SU-DHL-6 (cell line): ENCODE measurements at regions not wholly inside any gene's neighbourhood (a gene's known extent, or its start where the extent isn't known, plus 50 kb on each side); places are given as distances from the start of the nearest gene placed in this dataset.

ENCODE experiments used
- H2AFZ ChIP-seq: fragments of 200-600 bp; sonication (generic); 2 replicates; pipeline ENCODE4 v1.6.1; 2014; ENCODE audit warnings: low read depth, mild to moderate bottlenecking, moderate library complexity, mixed read lengths, antibody characterized with exemption, low read length; ENCODE audit not compliant: severe bottlenecking
- H3F3A ChIP-seq: fragments of 200-600 bp; shearing (Covaris generic); 2 replicates; pipeline ENCODE4 v1.6.0; 2016; ENCODE audit warnings: antibody characterized with exemption, mild to moderate bottlenecking; ENCODE audit not compliant: insufficient read depth
- H3K27ac ChIP-seq: fragments of 200-600 bp; sonication (generic); 2 replicates; pipeline ENCODE4 v1.5.1; 2016; ENCODE audit warnings: low read depth, mild to moderate bottlenecking, low read length, moderate library complexity, mixed read lengths
- H3K27me3 ChIP-seq: fragments of 200-600 bp; sonication (generic), shearing (Covaris generic); 2 replicates; pipeline ENCODE4 v1.6.0; 2014; ENCODE audit warnings: mild to moderate bottlenecking, low read length
- H3K36me3 ChIP-seq: fragments of 200-600 bp; sonication (generic); 2 replicates; pipeline ENCODE4 v1.6.1; 2014; ENCODE audit warnings: mild to moderate bottlenecking, low read length, mixed read lengths
- H3K4me2 ChIP-seq: fragments of 300-600, 200-600 bp; shearing (Covaris generic), sonication (generic); 2 replicates; pipeline ENCODE4 v1.6.0; 2014; ENCODE audit warnings: low read length, low read depth, mild to moderate bottlenecking; ENCODE audit not compliant: poor library complexity, severe bottlenecking
- H3K4me3 ChIP-seq: fragments of 200-600 bp; sonication (generic); 2 replicates; pipeline ENCODE4 v1.5.1; 2014; ENCODE audit warnings: antibody characterized with exemption, low read length, mild to moderate bottlenecking, mixed read lengths; ENCODE audit not compliant: insufficient read depth, poor library complexity, severe bottlenecking
- H3K79me2 ChIP-seq: fragments of 200-600 bp; sonication (generic); 2 replicates; pipeline ENCODE4 v1.6.1; 2014; ENCODE audit warnings: mild to moderate bottlenecking, low read length, moderate library complexity; ENCODE audit not compliant: insufficient read depth
- H3K9ac ChIP-seq: fragments of 200-600 bp; sonication (generic); 2 replicates; pipeline ENCODE4 v1.7.0; 2014; ENCODE audit warnings: mild to moderate bottlenecking, low read length
- H3K9me2 ChIP-seq: fragments of 200-600 bp; sonication (generic); replicated peaks from 2 replicates; pipeline ENCODE4 v1.6.1; 2014; ENCODE audit warnings: low read length; ENCODE audit not compliant: insufficient read depth
- H3K9me3 ChIP-seq: fragments of 200-600 bp; sonication (generic); 2 replicates; pipeline ENCODE4 v1.6.1; 2014; ENCODE audit warnings: low read length, mixed read lengths; ENCODE audit not compliant: insufficient read depth
- H4K20me1 ChIP-seq: fragments of 200-600 bp; sonication (generic); 2 replicates; pipeline ENCODE4 v1.6.1; 2014; ENCODE audit warnings: low read depth, mild to moderate bottlenecking, antibody characterized with exemption, low read length, moderate library complexity, mixed read lengths
- EZH2phosphoT487 ChIP-seq: fragments of 200-600 bp; sonication (generic), shearing (Covaris generic); conservative IDR thresholded peaks from 2 replicates; pipeline ENCODE4 v1.6.1; 2018; ENCODE audit warnings: mild to moderate bottlenecking, antibody characterized with exemption, low read length, moderate library complexity, mixed read lengths
- TF ChIP-seq, protein P1 (sequence below): fragments of 200-600 bp; sonication (generic); IDR thresholded peaks from one replicate; pipeline ENCODE4 v1.5.1; 2017; ENCODE audit warnings: antibody characterized with exemption, mild to moderate bottlenecking, low read length, moderate library complexity; ENCODE audit not compliant: insufficient read depth, poor library complexity, severe bottlenecking

DNA sequence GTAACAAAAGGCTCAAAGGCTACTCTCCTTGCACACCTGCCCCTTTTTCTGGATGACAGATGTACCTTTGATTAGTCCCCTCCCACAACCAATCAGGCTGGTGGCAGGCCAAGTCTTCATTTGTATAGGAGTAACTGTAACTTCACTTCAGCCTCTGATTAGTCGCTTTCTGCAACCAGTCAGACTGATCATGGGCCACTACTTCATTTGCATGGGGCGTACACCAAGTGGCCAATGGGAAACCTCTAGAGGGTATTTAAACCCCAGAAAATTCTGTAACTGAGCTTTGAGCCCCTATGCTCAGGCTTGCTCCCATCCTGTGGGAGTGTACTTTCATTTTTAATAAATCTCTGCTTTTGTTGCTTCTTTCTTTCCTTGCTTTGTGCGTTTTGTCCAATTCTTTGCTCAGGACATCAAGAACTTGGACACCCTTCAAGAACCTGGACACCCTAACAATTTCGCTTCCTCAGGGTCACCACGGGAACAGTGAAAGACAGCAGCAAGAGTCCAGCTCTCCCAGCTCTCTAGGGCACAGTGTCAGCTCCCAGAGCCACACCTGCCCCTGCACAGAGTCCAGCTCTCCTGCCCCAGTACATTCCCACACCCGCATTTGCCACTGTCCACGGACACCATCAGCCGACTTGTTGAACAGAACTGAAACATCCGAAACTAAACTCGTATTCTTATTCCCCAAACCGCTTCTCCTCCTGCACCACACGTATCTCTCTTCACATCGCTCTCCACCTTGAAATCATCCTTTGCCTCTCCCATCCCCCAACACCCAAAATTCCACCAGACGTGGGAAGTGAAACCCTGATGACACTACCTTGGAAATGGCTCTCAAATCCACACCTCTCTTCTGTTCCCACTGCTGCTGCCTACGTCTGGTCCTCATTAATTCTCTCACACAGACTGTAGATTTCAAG lies 53.4 kb downstream of the ABCC12 start:
- no peaks in the 10 kb centered on the region for H3K9me3 ChIP-seq
- H3K27ac ChIP-seq = no peak overlapping the region
- H3K9ac ChIP-seq = no peak overlapping the region
- no peak overlapping the region for H3K4me2 ChIP-seq
- H3K9me2 ChIP-seq = no peaks in the 10 kb centered on the region
- no peaks in the 10 kb centered on the region for H3K36me3 ChIP-seq
- no peak overlapping the region for H2AFZ ChIP-seq
- no peaks in the 10 kb centered on the region for H4K20me1 ChIP-seq
- no peaks in the 10 kb centered on the region for H3F3A ChIP-seq
- H3K79me2 ChIP-seq = no peaks in the 10 kb centered on the region
- TF ChIP-seq, protein P1, sequence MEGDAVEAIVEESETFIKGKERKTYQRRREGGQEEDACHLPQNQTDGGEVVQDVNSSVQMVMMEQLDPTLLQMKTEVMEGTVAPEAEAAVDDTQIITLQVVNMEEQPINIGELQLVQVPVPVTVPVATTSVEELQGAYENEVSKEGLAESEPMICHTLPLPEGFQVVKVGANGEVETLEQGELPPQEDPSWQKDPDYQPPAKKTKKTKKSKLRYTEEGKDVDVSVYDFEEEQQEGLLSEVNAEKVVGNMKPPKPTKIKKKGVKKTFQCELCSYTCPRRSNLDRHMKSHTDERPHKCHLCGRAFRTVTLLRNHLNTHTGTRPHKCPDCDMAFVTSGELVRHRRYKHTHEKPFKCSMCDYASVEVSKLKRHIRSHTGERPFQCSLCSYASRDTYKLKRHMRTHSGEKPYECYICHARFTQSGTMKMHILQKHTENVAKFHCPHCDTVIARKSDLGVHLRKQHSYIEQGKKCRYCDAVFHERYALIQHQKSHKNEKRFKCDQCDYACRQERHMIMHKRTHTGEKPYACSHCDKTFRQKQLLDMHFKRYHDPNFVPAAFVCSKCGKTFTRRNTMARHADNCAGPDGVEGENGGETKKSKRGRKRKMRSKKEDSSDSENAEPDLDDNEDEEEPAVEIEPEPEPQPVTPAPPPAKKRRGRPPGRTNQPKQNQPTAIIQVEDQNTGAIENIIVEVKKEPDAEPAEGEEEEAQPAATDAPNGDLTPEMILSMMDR = no peak
- TF ChIP-seq EZH2phosphoT487 = no peak
- H3K27me3 ChIP-seq = no peaks in the 10 kb centered on the region
- no peak overlapping the region for H3K4me3 ChIP-seq

- Histone ChIP-seq H3K9me2 (no peaks in the 10 kb centered on the region), H3K4me2 (no peak overlapping the region), H2AFZ (no peak overlapping the region), H3K9me3 (no peaks in the 10 kb centered on the region), H3K9ac (no peak overlapping the region), H4K20me1 (no peaks in the 10 kb centered on the region), H3K4me3 (no peak overlapping the region), H3K36me3 (no peaks in the 10 kb centered on the region), H3K79me2 (no peaks in the 10 kb centered on the region), H3F3A (no peaks in the 10 kb centered on the region), H3K27me3 (no peaks in the 10 kb centered on the region), H3K27ac (no peak overlapping the region)
- TF ChIP-seq, protein P1 = no peak
- no peak for TF ChIP-seq EZH2phosphoT487
Observed at GRCh38 chr16:48101069-48101674, 54.6 kb downstream of the ABCC12 start.

DNA sequence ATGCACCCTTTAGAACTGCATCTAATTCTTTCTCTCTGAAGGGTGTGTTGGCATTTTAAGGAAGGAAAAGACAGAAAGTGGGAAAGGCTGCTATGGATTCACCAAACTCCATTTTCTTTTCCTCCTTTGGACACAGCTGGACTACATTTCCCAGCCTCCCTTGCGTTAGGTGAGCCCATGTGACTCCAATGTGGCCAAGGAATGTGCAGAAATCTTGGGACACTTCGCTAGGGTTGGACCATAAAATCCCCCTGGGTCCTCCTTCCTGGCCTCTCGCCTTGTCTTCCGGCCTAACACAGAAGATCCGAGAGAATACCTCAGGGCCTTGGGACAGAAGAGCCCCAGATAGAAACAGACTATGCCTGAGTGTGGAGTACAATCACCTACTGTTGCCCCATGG lies 56.3 kb downstream of the ABCC12 start:
- H2AFZ ChIP-seq = no peak overlapping the region
- H3F3A ChIP-seq = no peaks in the 10 kb centered on the region
- H3K4me3 ChIP-seq = no peak overlapping the region
- H3K9ac ChIP-seq = no peak overlapping the region
- TF ChIP-seq, protein P1 = no peak
- no peak for TF ChIP-seq EZH2phosphoT487
- H3K27me3 ChIP-seq = no peaks in the 10 kb centered on the region
- no peaks in the 10 kb centered on the region for H3K9me3 ChIP-seq
- no peak overlapping the region for H3K4me2 ChIP-seq
- H3K79me2 ChIP-seq = no peaks in the 10 kb centered on the region
- H4K20me1 ChIP-seq = no peaks in the 10 kb centered on the region
- no peaks in the 10 kb centered on the region for H3K9me2 ChIP-seq
- no peak overlapping the region for H3K27ac ChIP-seq
- no peaks in the 10 kb centered on the region for H3K36me3 ChIP-seq
